SK-N-SH (cell line): ENCODE measurements at regions not wholly inside any gene's neighbourhood (a gene's known extent, or its start where the extent isn't known, plus 50 kb on each side); places are given as distances from the start of the nearest gene placed in this dataset.

Experiments used
- CTCF ChIA-PET: fragments of 300-600, 350-600 bp; formaldehyde crosslinking; extraction: SDS; loops from one replicate; lab custom pipeline; 2021; lab: Yijun Ruan, JAX
- POLR2A ChIA-PET: fragments of 350-600 bp; sonication (Branson Sonifier 250); formaldehyde crosslinking; extraction: SDS; loops from one replicate; lab custom pipeline; 2020; ENCODE audit warnings: antibody characterized with exemption, inconsistent platforms; lab: Yijun Ruan, JAX
- DNase-seq: peaks from one replicate; pipeline ENCODE4 v3.0.0; 2012
- H2AFZ ChIP-seq: fragments of 200-600 bp; sonication (generic); 2 replicates; pipeline ENCODE4 v1.8.1; 2016; ENCODE audit warnings: antibody characterized with exemption, mild to moderate bottlenecking, low read depth
- H3F3A ChIP-seq: fragments of 200-600 bp; sonication (generic); replicated peaks from 2 replicates; pipeline ENCODE3; 2016; ENCODE audit warnings: antibody characterized with exemption, mild to moderate bottlenecking; ENCODE audit not compliant: insufficient read depth
- H3K27ac ChIP-seq, 2 experiments: fragments of 200-500 bp in 1 of 2; fragments of 200-600 bp in 1 of 2; sonication (Bioruptor generic) in 1 of 2; sonication (generic), shearing (Covaris generic) in 1 of 2; 2 replicates each; pipeline versions ENCODE4 v1.5.1 to v1.6.1; 2014 to 2016; ENCODE audit warnings: low read depth in 2 of 2, inconsistent platforms in 1 of 2, low read length in 1 of 2, mild to moderate bottlenecking in 1 of 2, mixed read lengths in 1 of 2
- H3K27me3 ChIP-seq: fragments of 200-600 bp; sonication (generic), shearing (Covaris generic); 2 replicates; pipeline ENCODE4 v1.6.1; 2016; ENCODE audit warnings: mixed run types; ENCODE audit not compliant: insufficient read depth
- H3K36me3 ChIP-seq, 2 experiments: fragments of 200-500 bp in 1 of 2; fragments of 200-600 bp in 1 of 2; sonication (Bioruptor generic) in 1 of 2; sonication (generic) in 1 of 2; replicated peaks in 1 of 2; 2 replicates each; pipeline versions ENCODE3 to v1.5.1; 2014 to 2016; ENCODE audit warnings: low read length in 1 of 2, mild to moderate bottlenecking in 1 of 2; ENCODE audit not compliant: insufficient read depth in 2 of 2, control insufficient read depth in 1 of 2
- H3K4me1 ChIP-seq, 2 experiments: fragments of 200-500 bp in 1 of 2; fragments of 200-600 bp in 1 of 2; sonication (Bioruptor generic) in 1 of 2; sonication (generic), shearing (Covaris generic) in 1 of 2; 2 replicates each; pipeline versions ENCODE4 v1.5.1 to v1.6.1; 2014 to 2016; ENCODE audit warnings: low read depth in 1 of 2, low read length in 1 of 2, mixed run types in 1 of 2; ENCODE audit not compliant: insufficient read depth in 2 of 2, control insufficient read depth in 1 of 2
- H3K4me2 ChIP-seq: fragments of 200-600 bp; sonication (generic), shearing (Covaris generic); 2 replicates; pipeline ENCODE4 v1.6.1; 2017; ENCODE audit warnings: mixed run types
- H3K4me3 ChIP-seq, 2 experiments: fragments of 200-500 bp in 1 of 2; fragments of 200-600 bp in 1 of 2; sonication (Bioruptor generic) in 1 of 2; sonication (generic), shearing (Covaris generic) in 1 of 2; 2 replicates each; pipeline versions ENCODE4 v1.5.1 to v1.8.1; 2014 to 2016; ENCODE audit warnings: low read depth in 2 of 2, inconsistent platforms in 1 of 2, low read length in 1 of 2, mild to moderate bottlenecking in 1 of 2, mixed read lengths in 1 of 2, moderate library complexity in 1 of 2
- H3K79me2 ChIP-seq: fragments of 200-600 bp; sonication (generic); 2 replicates; pipeline ENCODE4 v1.8.1; 2017; ENCODE audit warnings: mild to moderate bottlenecking; ENCODE audit not compliant: insufficient read depth
- H3K9ac ChIP-seq: fragments of 200-600 bp; sonication (generic); 2 replicates; pipeline ENCODE4 v1.6.1; 2017; ENCODE audit warnings: mixed run types
- H3K9me2 ChIP-seq: fragments of 200-600 bp; sonication (generic); 2 replicates; pipeline ENCODE4 v1.6.1; 2017; ENCODE audit warnings: mixed run types
- H3K9me3 ChIP-seq: fragments of 200-600 bp; sonication (generic); 2 replicates; pipeline ENCODE4 v1.6.1; 2017; ENCODE audit warnings: mixed run types, mild to moderate bottlenecking, moderate library complexity
- H4K20me1 ChIP-seq: fragments of 200-600 bp; sonication (generic); 2 replicates; pipeline ENCODE4 v1.6.1; 2017; ENCODE audit warnings: mild to moderate bottlenecking, mixed run types; ENCODE audit not compliant: insufficient read depth
- CHD2 ChIP-seq: fragments of 150-350 bp; IDR thresholded peaks from 2 replicates; pipeline ENCODE4 v1.6.1; 2018; ENCODE audit warnings: low read length; ENCODE audit not compliant: partially characterized antibody
- ELF1 ChIP-seq: IDR thresholded peaks from 2 replicates; pipeline ENCODE4 v1.4.0; 2012
- EP300 ChIP-seq, 2 experiments: IDR thresholded peaks; 2 replicates each; pipeline versions ENCODE4 v1.4.0 to v1.6.1; 2012; ENCODE audit warnings: borderline replicate concordance in 1 of 2, low read depth in 1 of 2, low read length in 1 of 2
- FOSL2 ChIP-seq: IDR thresholded peaks from 2 replicates; pipeline ENCODE4 v1.4.0; 2012; ENCODE audit warnings: low read depth, mild to moderate bottlenecking, moderate library complexity, borderline replicate concordance
- FOXJ3 ChIP-seq: sonication (generic); formaldehyde crosslinking; IDR thresholded peaks from 2 replicates; pipeline ENCODE4 v1.5.1; 2020; ENCODE audit warnings: mild to moderate bottlenecking, missing genetic modification reagents
- IRF3 ChIP-seq: fragments of 150-350 bp; IDR thresholded peaks from 2 replicates; pipeline ENCODE4 v1.6.1; 2016; ENCODE audit warnings: mild to moderate bottlenecking, low read depth, low read length
- MXI1 ChIP-seq: IDR thresholded peaks from 2 replicates; pipeline ENCODE4 v1.6.1; 2012; ENCODE audit warnings: mild to moderate bottlenecking, low read depth, low read length, improper control_type of control experiment
- NFIC ChIP-seq: IDR thresholded peaks from 2 replicates; pipeline ENCODE4 v1.4.0; 2012; ENCODE audit warnings: borderline replicate concordance
- NRF1 ChIP-seq: IDR thresholded peaks from 2 replicates; pipeline ENCODE4 v1.6.1; 2012; ENCODE audit warnings: low read depth, mild to moderate bottlenecking, low read length
- POLR2AphosphoS5 ChIP-seq: IDR thresholded peaks from 2 replicates; pipeline ENCODE4 v1.6.1; 2012; ENCODE audit warnings: low read depth, low read length
- RAD21 ChIP-seq: IDR thresholded peaks from 2 replicates; pipeline ENCODE4 v1.6.1; 2012; ENCODE audit warnings: mild to moderate bottlenecking, low read length
- RXRA ChIP-seq: IDR thresholded peaks from 2 replicates; pipeline ENCODE4 v1.4.0; 2012; ENCODE audit warnings: low read depth, mild to moderate bottlenecking, borderline replicate concordance
- USF1 ChIP-seq: IDR thresholded peaks from 2 replicates; pipeline ENCODE4 v1.4.0; 2012; ENCODE audit warnings: low read depth, borderline replicate concordance
- WGBS: methylation state at CpG from one replicate; pipeline ENCODE4 v1.1.6; 2017; ENCODE audit warnings: low lambda C conversion rate; 5-methylcytosine and 5-hydroxymethylcytosine counted together
- TF ChIP-seq, protein P1 (sequence below): IDR thresholded peaks from 2 replicates; pipeline ENCODE4 v1.4.0; 2012; ENCODE audit warnings: low read depth
- TF ChIP-seq, protein P2 (sequence below): fragments of 200-600 bp; sonication (generic); IDR thresholded peaks from 2 replicates; pipeline ENCODE4 v1.6.1; 2017; ENCODE audit warnings: antibody characterized with exemption, mild to moderate bottlenecking, moderate library complexity

GRCh38 chr15:72835294-72835890, 51.8 kb upstream of the ADPGK start:
- Histone ChIP-seq H3K4me3 (no peak overlapping the region), H3K9me2 (no peaks in the 10 kb centered on the region), H3K4me1 (no peaks in the 10 kb centered on the region), H3K27ac (no peak overlapping the region), H3K27me3 (no peaks in the 10 kb centered on the region; the same call in 1 of the 2 replicates), H3K36me3 (no peaks in the 10 kb centered on the region), H3K9ac (no peak overlapping the region), H4K20me1 (no peaks in the 10 kb centered on the region), H3K9me3 (no peaks in the 10 kb centered on the region), H3K4me2 (no peak overlapping the region), H3K79me2 (no peaks in the 10 kb centered on the region), H3F3A (no peaks in the 10 kb centered on the region), H2AFZ (no peak overlapping the region)
- no peak for DNase-seq
- TF ChIP-seq, protein P1, sequence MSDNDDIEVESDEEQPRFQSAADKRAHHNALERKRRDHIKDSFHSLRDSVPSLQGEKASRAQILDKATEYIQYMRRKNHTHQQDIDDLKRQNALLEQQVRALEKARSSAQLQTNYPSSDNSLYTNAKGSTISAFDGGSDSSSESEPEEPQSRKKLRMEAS, result no peak
- TF ChIP-seq NRF1, result no peak
- TF ChIP-seq IRF3, result no peak
- TF ChIP-seq CHD2, result no peak
- TF ChIP-seq, protein P2, sequence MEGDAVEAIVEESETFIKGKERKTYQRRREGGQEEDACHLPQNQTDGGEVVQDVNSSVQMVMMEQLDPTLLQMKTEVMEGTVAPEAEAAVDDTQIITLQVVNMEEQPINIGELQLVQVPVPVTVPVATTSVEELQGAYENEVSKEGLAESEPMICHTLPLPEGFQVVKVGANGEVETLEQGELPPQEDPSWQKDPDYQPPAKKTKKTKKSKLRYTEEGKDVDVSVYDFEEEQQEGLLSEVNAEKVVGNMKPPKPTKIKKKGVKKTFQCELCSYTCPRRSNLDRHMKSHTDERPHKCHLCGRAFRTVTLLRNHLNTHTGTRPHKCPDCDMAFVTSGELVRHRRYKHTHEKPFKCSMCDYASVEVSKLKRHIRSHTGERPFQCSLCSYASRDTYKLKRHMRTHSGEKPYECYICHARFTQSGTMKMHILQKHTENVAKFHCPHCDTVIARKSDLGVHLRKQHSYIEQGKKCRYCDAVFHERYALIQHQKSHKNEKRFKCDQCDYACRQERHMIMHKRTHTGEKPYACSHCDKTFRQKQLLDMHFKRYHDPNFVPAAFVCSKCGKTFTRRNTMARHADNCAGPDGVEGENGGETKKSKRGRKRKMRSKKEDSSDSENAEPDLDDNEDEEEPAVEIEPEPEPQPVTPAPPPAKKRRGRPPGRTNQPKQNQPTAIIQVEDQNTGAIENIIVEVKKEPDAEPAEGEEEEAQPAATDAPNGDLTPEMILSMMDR, result peak; percentile 40
- no peak for TF ChIP-seq RXRA
- peak; percentile 32 for TF ChIP-seq RAD21
- TF ChIP-seq MXI1, result no peak
- no peak for TF ChIP-seq NFIC
- CTCF ChIA-PET, result interaction anchor here (0.9 to 1.5 kb wide), 3 partner anchors 18 to 247 kb away, joined by 3 to 4 read pairs (median 3); no protein-coding TSS in a partner anchor
- POLR2A ChIA-PET, result no interaction called here

- no peak for DNase-seq
- no peak overlapping the region for H3K9ac ChIP-seq
- H3K9me3 ChIP-seq, result no peaks in the 10 kb centered on the region
- no peak overlapping the region for H3K4me2 ChIP-seq
- H3K4me3 ChIP-seq, result no peak overlapping the region
- no peaks in the 10 kb centered on the region for H3F3A ChIP-seq
- WGBS, result 31% methylated on average over 2 of the region's 2 CpGs
- H3K27ac ChIP-seq, result no peak overlapping the region
- no peaks in the 10 kb centered on the region for H3K4me1 ChIP-seq
- CTCF ChIA-PET, result no interaction called here
- no peaks in the 10 kb centered on the region for H4K20me1 ChIP-seq
- POLR2A ChIA-PET, result no interaction called here
- no peaks in the 10 kb centered on the region; the same call in 1 of the 2 replicates for H3K27me3 ChIP-seq
- H3K79me2 ChIP-seq, result no peaks in the 10 kb centered on the region
- TF ChIP-seq CHD2, result no peak
- no peak for TF ChIP-seq FOXJ3 (CRISPR knock-in tag)
- TF ChIP-seq ELF1, result no peak
- TF ChIP-seq FOSL2, result no peak
- TF ChIP-seq POLR2AphosphoS5, result no peak
- TF ChIP-seq USF1, result no peak
- TF ChIP-seq EP300 (IDR thresholded peaks at IDR 0.05; ENCODE audit: borderline replicate concordance in 1 of 2, low read depth in 1 of 2, low read length in 1 of 2), result no peak
- no peak for TF ChIP-seq MXI1
- H3K9me2 ChIP-seq, result no peaks in the 10 kb centered on the region
- no peak overlapping the region for H2AFZ ChIP-seq
- no peaks in the 10 kb centered on the region for H3K36me3 ChIP-seq
Measured at GRCh38 chr15:72833561-72833960, 50.0 kb upstream of the ADPGK start.
